ENCODE measurements at regions not wholly inside any gene's neighbourhood (a gene's known extent, or its start where the extent isn't known, plus 50 kb on each side); places are given as distances from the start of the nearest gene placed in this dataset.

DNA sequence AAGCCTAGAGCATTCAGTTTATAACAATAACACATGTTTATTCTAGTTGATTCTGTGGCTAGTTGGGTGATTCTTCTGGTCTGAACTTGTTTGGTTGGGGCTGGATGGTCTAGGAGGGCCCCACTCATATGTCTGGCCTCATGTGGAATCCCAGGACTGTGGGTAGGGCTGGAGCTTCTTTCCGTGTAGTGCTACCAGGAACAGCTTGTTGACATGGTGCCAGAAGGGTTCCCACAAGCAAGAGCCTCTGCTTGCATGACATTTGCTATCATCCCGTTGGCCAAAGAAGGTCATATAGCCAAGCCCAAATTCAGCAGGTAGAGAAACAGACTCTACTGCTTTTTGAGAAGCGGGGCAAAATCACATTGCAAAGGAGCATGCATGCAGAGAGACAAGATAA lies 67.6 kb upstream of the PPP2R5A start:
- peaks cover 0 to 22% (median 2%) of the 10 kb centered on the region in 4 donors for H3K4me1 ChIP-seq
- no peak overlapping the region for H3K4me3 ChIP-seq
- TF ChIP-seq EP300 (IDR thresholded peaks at IDR 0.05) (no peak), CTCF (IDR thresholded peaks at IDR 0.05) (no peak), POLR2A (IDR thresholded peaks at IDR 0.05) (no peak)
- no peak for DNase-seq (ENCODE audit: low spot score in 2 of 2)
- H3K9me3 ChIP-seq: no peaks in the 10 kb centered on the region
- H3K36me3 ChIP-seq: no peaks in the 10 kb centered on the region
- WGBS, 2 donors: 80 to 88% methylated on average over 3 of the region's 3 CpGs
- no peak overlapping the region for H3K27ac ChIP-seq
- no peaks in the 10 kb centered on the region for H3K27me3 ChIP-seq

DNA sequence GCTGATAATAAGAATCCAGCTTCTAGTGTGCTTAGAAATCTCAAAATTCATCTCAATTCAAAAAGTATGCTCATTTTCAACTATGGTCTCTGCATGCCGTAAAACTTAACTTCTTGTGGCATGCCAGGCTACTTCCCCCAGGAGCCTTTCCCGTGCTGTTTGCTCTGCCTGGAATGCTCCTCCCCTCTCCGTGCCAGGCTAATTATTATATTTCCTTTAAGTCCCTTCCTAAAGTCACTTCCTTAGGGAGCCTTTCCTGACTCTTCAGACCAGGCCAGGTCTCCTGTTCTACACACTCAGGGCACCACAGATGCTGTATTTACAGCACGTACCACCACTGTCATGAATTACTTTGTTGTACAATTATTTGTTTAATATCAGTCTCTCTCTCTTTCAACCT lies 67.1 kb upstream of the PPP2R5A start:
- Histone ChIP-seq H3K4me3 (no peak overlapping the region), H3K4me1 (peaks cover 0 to 18% (median 2%) of the 10 kb centered on the region in 4 donors), H3K27ac (no peak overlapping the region), H3K9me3 (no peaks in the 10 kb centered on the region), H3K36me3 (no peaks in the 10 kb centered on the region), H3K27me3 (no peaks in the 10 kb centered on the region)
- WGBS, 2 donors: 60 to 69% methylated on average over 4 of the region's 4 CpGs
- TF ChIP-seq EP300 (IDR thresholded peaks at IDR 0.05) (no peak), POLR2A (IDR thresholded peaks at IDR 0.05) (no peak), CTCF (IDR thresholded peaks at IDR 0.05) (no peak)
- DNase-seq (ENCODE audit: low spot score in 2 of 2): no peak

- DNase-seq (ENCODE audit: low spot score in 2 of 2): no peak
- H3K27ac ChIP-seq: peak overlapping the region in 1 of 4 donors; percentile 28
- no peaks in the 10 kb centered on the region for H3K27me3 ChIP-seq
Observed at GRCh38 chr1:212218911-212219310, 66.3 kb upstream of the PPP2R5A start.

GRCh38 chr1:212219679-212220463 lies 65.3 kb upstream of the PPP2R5A start:
- TF ChIP-seq CTCF (IDR thresholded peaks at IDR 0.05) (no peak), POLR2A (IDR thresholded peaks at IDR 0.05) (no peak), EP300 (IDR thresholded peaks at IDR 0.05) (no peak)
- Histone ChIP-seq H3K4me1 (peaks cover 0 to 7% (median 2%) of the 10 kb centered on the region in 4 donors), H3K27ac (no peak overlapping the region), H3K9me3 (no peaks in the 10 kb centered on the region), H3K4me3 (no peak overlapping the region), H3K27me3 (no peaks in the 10 kb centered on the region), H3K36me3 (no peaks in the 10 kb centered on the region)
- 71 to 72% methylated on average over 8 of the region's 8 CpGs for WGBS, 2 donors
- no peak for DNase-seq (ENCODE audit: low spot score in 2 of 2)

More at GRCh38 chr1:212218911-212219310, 66.3 kb upstream of the PPP2R5A start:
- H3K9me3 ChIP-seq: no peaks in the 10 kb centered on the region
- TF ChIP-seq EP300 (IDR thresholded peaks at IDR 0.05) (no peak), CTCF (IDR thresholded peaks at IDR 0.05) (no peak), POLR2A (IDR thresholded peaks at IDR 0.05) (no peak)
- 52 to 58% methylated on average over 2 of the region's 2 CpGs for WGBS, 2 donors
- peaks cover 0 to 12% (median 2%) of the 10 kb centered on the region in 4 donors for H3K4me1 ChIP-seq
- H3K36me3 ChIP-seq: no peaks in the 10 kb centered on the region
- no peak overlapping the region for H3K4me3 ChIP-seq

DNA sequence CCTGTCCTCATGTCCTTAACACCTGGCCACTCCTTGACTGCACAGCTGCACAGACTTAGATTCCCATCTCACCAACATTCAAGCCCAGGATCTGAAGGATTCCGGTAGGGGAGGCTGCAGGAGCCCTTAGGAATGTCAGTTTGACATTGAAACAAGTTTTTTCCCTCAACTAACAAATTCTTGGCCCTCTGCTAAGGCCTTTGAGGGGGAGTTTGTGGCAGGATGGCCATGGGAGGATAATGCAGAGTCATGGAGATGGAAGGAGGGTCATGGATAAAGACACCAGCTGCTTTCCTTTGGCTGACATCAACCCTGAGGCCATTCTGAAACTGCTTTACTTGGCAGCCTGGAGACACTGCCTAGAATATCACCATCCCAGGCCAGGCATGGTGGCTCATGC lies 63.4 kb upstream of the PPP2R5A start:
- H3K9me3 ChIP-seq: no peaks in the 10 kb centered on the region
- H3K4me1 ChIP-seq: peaks cover 0 to 21% (median 4%) of the 10 kb centered on the region in 4 donors
- H3K36me3 ChIP-seq: no peaks in the 10 kb centered on the region
- TF ChIP-seq POLR2A (IDR thresholded peaks at IDR 0.05) (no peak), EP300 (IDR thresholded peaks at IDR 0.05) (no peak), CTCF (IDR thresholded peaks at IDR 0.05) (no peak)
- H3K27me3 ChIP-seq: no peaks in the 10 kb centered on the region
- no peak overlapping the region for H3K27ac ChIP-seq
- H3K4me3 ChIP-seq: no peak overlapping the region
- no peak for DNase-seq (ENCODE audit: low spot score in 2 of 2)
- 50 to 71% methylated on average over 1 of the region's 1 CpG for WGBS, 2 donors
